Gastrocnemius medialis (tissue), 4 donors: ENCODE measurements at regions not wholly inside any gene's neighbourhood (a gene's known extent, or its start where the extent isn't known, plus 50 kb on each side); places are given as distances from the start of the nearest gene placed in this dataset.

ENCODE experiments used
- ATAC-seq, 2 donors: fragments of 150-250 bp; one replicate each; pipeline ENCODE4 v1.9.1; 2016
- DNase-seq, 2 donors: peaks; one replicate each; pipeline ENCODE4 v3.0.0-alpha.2; 2019
- H3K27ac ChIP-seq, 4 donors: fragments of 200-600 bp; sonication (generic); 1 replicate in 1 of 4; 2 replicates in 3 of 4; pipeline ENCODE4 v1.5.1; 2016 to 2018; ENCODE audit warnings: mild to moderate bottlenecking in 2 of 4, moderate library complexity in 1 of 4
- H3K27me3 ChIP-seq, 3 donors: fragments of 200-600 bp; sonication (generic) in 2 of 3; 1 replicate in 1 of 3; 2 replicates in 2 of 3; pipeline versions ENCODE4 v1.5.1 to v1.6.0; 2016 to 2019; ENCODE audit warnings: mild to moderate bottlenecking in 1 of 3, moderate library complexity in 1 of 3
- H3K36me3 ChIP-seq, 2 donors: fragments of 200-600 bp; sonication (generic) in 1 of 2; one replicate each; pipeline ENCODE4 v1.5.1; 2017 to 2018
- H3K4me1 ChIP-seq, 2 donors: fragments of 200-600 bp; sonication (generic) in 1 of 2; one replicate each; pipeline ENCODE4 v1.5.1; 2016 to 2017; ENCODE audit warnings: mild to moderate bottlenecking in 2 of 2
- H3K4me3 ChIP-seq, 4 donors: fragments of 200-600 bp; sonication (generic) in 3 of 4; 1 replicate in 1 of 4; 2 replicates in 3 of 4; pipeline ENCODE4 v1.5.1; 2016 to 2019; ENCODE audit warnings: mild to moderate bottlenecking in 2 of 4
- H3K9me3 ChIP-seq, 3 donors: fragments of 200-600 bp; sonication (generic) in 2 of 3; 1 replicate in 1 of 3; 2 replicates in 2 of 3; pipeline ENCODE4 v1.5.1; 2016 to 2019
- CTCF ChIP-seq, 5 experiments: fragments of 450-650 bp in 3 of 5; fragments of 200-600 bp in 2 of 5; sonication (generic) in 2 of 5; IDR thresholded peaks in 4 of 5; conservative IDR thresholded peaks in 1 of 5; 1 replicate in 4 of 5; 2 replicates in 1 of 5; pipeline ENCODE4 v1.5.1; 2016 to 2019; ENCODE audit warnings: antibody characterized with exemption in 5 of 5, mild to moderate bottlenecking in 3 of 5, moderate library complexity in 3 of 5
- POLR2A ChIP-seq, 2 donors: fragments of 450-650 bp; IDR thresholded peaks; one replicate each; pipeline ENCODE4 v1.6.1; 2017; ENCODE audit warnings: antibody characterized with exemption in 2 of 2, mild to moderate bottlenecking in 2 of 2, moderate library complexity in 2 of 2
- in situ Hi-C, 4 donors: fragments of 200-750 bp; cut with MboI; loops; one replicate each; pipeline versions ENCODE4 v1.15.0 to v1.8.0; 2017; ENCODE audit warnings: low sequenced_read_pairs in 4 of 4
- intact Hi-C: fragments of 100-400 bp; cut with DNase I; formaldehyde crosslinking; loops from one replicate; pipeline ENCODE4 v1.15.1; 2023; ENCODE audit warnings: low total_unique reads

DNA sequence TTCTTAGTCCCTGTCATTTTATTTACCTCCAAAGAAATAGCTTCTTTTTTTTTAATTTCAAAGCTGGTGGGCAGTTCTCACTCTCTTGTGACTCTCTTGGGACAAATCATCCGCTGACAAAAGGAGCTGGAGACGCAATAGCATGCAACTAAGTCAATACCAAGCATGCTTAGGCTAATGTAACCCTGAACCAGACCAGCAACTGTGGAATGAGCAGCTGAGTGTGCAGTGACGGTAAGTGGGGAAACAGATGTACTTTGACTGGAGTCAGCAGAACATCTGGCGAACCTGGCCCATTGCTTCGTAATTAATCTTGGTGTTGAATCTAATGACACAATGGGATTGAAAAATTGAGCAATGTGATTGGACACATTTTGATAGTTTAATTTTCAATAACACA lies 280.7 kb upstream of the PLXNA2 start:
- Histone ChIP-seq H3K27me3 (no peaks in the 10 kb centered on the region), H3K27ac (no peak overlapping the region), H3K36me3 (no peaks in the 10 kb centered on the region), H3K4me3 (no peak overlapping the region), H3K9me3 (no peaks in the 10 kb centered on the region), H3K4me1 (no peaks in the 10 kb centered on the region)
- intact Hi-C loops (no loop called here), in situ Hi-C loops (no loop called here)
- DNase-seq (no peak), ATAC-seq (no peak)
- TF ChIP-seq POLR2A (IDR thresholded peaks at IDR 0.05) (no peak), CTCF (IDR thresholded peaks at IDR 0.05 in 4 of 5, conservative IDR thresholded peaks at IDR 0.05 in 1 of 5) (no peak)

DNA sequence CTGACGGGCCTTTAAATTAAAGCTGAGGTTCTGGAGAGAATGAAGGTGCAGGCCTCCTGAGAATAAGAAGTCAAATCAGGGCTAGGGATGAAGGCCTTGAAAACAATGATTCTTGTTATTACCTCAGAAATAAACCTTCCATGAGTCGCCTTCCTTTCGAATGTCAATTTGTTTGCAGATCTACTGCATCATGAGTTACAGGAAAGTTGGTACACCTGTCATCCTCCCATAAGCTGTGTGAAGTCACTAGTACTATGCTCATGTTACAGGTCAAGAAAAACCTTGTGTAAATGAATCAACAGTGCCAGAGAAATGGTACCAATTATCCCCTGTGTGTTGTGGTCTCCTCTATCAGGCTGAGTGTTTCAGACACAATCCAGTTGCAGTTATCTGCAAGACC lies 281.2 kb upstream of the PLXNA2 start:
- Histone ChIP-seq H3K27me3 (no peaks in the 10 kb centered on the region), H3K4me3 (no peak overlapping the region), H3K4me1 (no peaks in the 10 kb centered on the region), H3K9me3 (no peaks in the 10 kb centered on the region), H3K36me3 (no peaks in the 10 kb centered on the region), H3K27ac (no peak overlapping the region)
- in situ Hi-C loops (no loop called here), intact Hi-C loops (no loop called here)
- no peak for DNase-seq
- ATAC-seq, result no peak
- TF ChIP-seq POLR2A (IDR thresholded peaks at IDR 0.05), result no peak
- no peak for TF ChIP-seq CTCF (IDR thresholded peaks at IDR 0.05 in 4 of 5, conservative IDR thresholded peaks at IDR 0.05 in 1 of 5)

DNA sequence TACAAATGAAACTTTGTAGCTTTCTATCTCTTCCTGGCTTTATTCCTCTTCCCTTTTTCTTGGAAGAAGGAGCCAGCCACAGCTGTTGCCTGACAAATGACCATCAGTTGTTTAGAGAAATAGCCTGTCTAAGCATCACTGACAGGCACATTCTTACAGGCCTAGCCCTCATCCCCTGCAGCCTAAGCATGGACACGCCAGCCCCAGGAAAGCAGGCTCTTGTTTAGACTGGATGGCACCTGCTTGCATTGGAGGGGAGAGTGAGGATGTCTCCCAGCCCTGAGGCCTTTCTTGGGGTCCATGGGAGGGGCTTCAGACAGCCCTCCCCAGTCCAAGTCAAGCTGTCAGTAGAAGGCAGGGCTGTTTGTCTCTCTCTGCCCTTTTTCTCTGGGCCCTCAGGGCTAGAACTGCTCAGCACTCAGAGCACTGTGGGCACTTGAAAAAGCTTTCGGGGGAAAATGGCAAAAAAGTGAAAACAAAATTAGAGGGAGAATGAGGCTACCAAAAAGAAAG lies 282.5 kb upstream of the PLXNA2 start:
- in situ Hi-C loops (no loop called here), intact Hi-C loops (no loop called here)
- H3K27ac ChIP-seq, result no peak overlapping the region
- TF ChIP-seq CTCF (IDR thresholded peaks at IDR 0.05 in 4 of 5, conservative IDR thresholded peaks at IDR 0.05 in 1 of 5) (no peak), POLR2A (IDR thresholded peaks at IDR 0.05) (no peak)
- H3K4me1 ChIP-seq, result no peaks in the 10 kb centered on the region
- H3K36me3 ChIP-seq, result no peaks in the 10 kb centered on the region
- no peaks in the 10 kb centered on the region for H3K27me3 ChIP-seq
- no peak for DNase-seq
- H3K4me3 ChIP-seq, result no peak overlapping the region
- no peaks in the 10 kb centered on the region for H3K9me3 ChIP-seq
- ATAC-seq, result no peak

DNA sequence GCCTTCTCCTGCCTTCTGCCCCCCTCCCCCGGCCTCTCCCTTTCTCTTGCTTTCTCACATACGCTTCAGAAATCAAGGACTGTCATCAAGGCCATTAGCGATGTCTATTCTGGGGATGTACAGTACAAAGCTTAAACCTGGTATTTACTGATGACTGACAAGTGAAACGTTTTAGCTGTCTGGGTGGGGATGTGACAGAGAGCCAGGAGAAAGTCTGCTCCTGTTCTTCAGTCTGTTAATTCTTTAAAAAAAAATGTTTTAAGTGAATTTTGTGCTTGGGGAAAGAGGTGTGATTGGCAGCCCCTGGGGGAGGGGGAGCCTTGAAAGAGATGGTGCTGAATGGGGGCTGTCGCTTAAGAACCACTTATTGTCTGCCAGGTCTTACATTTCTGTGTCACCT lies 283.0 kb upstream of the PLXNA2 start:
- DNase-seq (no peak), ATAC-seq (no peak)
- Histone ChIP-seq H3K4me1 (no peaks in the 10 kb centered on the region), H3K27ac (no peak overlapping the region), H3K9me3 (no peaks in the 10 kb centered on the region), H3K36me3 (no peaks in the 10 kb centered on the region), H3K4me3 (no peak overlapping the region), H3K27me3 (no peaks in the 10 kb centered on the region)
- TF ChIP-seq CTCF (IDR thresholded peaks at IDR 0.05 in 4 of 5, conservative IDR thresholded peaks at IDR 0.05 in 1 of 5), result no peak
- TF ChIP-seq POLR2A (IDR thresholded peaks at IDR 0.05), result no peak
- intact Hi-C loops (no loop called here), in situ Hi-C loops (no loop called here)

DNA sequence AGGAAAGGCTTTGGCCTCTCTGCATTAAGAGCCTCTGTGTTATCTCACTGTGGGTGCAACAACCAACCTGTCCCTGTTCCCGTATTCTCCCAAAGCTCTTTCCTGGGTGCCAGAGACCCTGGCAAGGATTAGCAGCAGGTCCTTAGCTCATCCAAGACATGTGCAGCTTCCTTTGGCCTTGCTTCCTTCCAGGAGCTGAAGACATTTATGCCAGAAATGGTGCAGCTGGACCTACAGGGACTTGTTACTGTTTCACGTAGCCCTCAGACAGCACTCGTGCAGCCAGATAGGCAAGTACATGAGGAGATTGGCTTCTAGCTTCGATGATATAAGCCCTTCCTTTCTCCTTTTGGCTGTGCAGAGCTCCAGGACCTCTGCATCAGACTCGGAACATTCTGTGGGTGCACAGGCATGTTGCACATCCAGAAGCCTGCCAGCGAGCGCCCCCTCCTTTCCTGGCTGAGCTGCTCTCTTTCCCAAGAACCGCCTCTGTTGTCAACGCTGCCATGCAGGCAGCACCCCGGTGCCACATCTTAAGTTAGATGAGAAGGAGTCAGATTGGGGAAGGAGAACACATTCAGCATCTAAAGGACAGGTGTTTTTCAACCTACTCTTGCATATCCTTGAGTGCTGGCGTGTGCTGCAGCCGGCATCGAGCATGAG lies 284.5 kb upstream of the PLXNA2 start:
- DNase-seq, result no peak
- Histone ChIP-seq H3K4me3 (no peak overlapping the region), H3K4me1 (no peaks in the 10 kb centered on the region), H3K27ac (no peak overlapping the region), H3K27me3 (no peaks in the 10 kb centered on the region), H3K36me3 (no peaks in the 10 kb centered on the region), H3K9me3 (no peaks in the 10 kb centered on the region)
- in situ Hi-C loops (no loop called here), intact Hi-C loops (no loop called here)
- ATAC-seq, result no peak
- TF ChIP-seq POLR2A (IDR thresholded peaks at IDR 0.05) (no peak), CTCF (IDR thresholded peaks at IDR 0.05 in 4 of 5, conservative IDR thresholded peaks at IDR 0.05 in 1 of 5) (no peak)
